ENCODE measurements at regions not wholly inside any gene's neighbourhood (a gene's known extent, or its start where the extent isn't known, plus 50 kb on each side); places are given as distances from the start of the nearest gene placed in this dataset.

GRCh38 chr6:159513074-159513720 lies 179.8 kb downstream of the SOD2 start:
- no peak for DNase-seq

GRCh38 chr6:159512571-159512970 lies 180.5 kb downstream of the SOD2 start:
- DNase-seq: no peak
- no peak overlapping the region for H3K27ac ChIP-seq
- H3K4me3 ChIP-seq: no peak overlapping the region
- intact Hi-C loops (cut with DNase I; ENCODE audit: low total_unique reads): no loop called here
- H3K36me3 ChIP-seq: no peaks in the 10 kb centered on the region
- H3K27me3 ChIP-seq: no peaks in the 10 kb centered on the region
- peaks cover 0 to 6% (median 0%) of the 10 kb centered on the region in 3 donors for H3K9me3 ChIP-seq
- TF ChIP-seq CTCF (IDR thresholded peaks at IDR 0.05): no peak
- no peaks in the 10 kb centered on the region for H3K4me1 ChIP-seq

More at GRCh38 chr6:159513074-159513720, 179.8 kb downstream of the SOD2 start:
- Histone ChIP-seq H3K4me3 (no peak overlapping the region), H3K36me3 (no peaks in the 10 kb centered on the region), H3K27me3 (no peaks in the 10 kb centered on the region), H3K9me3 (peaks cover 0 to 6% (median 0%) of the 10 kb centered on the region in 3 donors), H3K27ac (no peak overlapping the region), H3K4me1 (no peaks in the 10 kb centered on the region)
- TF ChIP-seq CTCF (IDR thresholded peaks at IDR 0.05): no peak
- intact Hi-C loops (cut with DNase I; ENCODE audit: low total_unique reads): no loop called here

- H3K4me3 ChIP-seq: no peak overlapping the region
- no peaks in the 10 kb centered on the region for H3K4me1 ChIP-seq
- no peaks in the 10 kb centered on the region for H3K36me3 ChIP-seq
- intact Hi-C loops (cut with DNase I; ENCODE audit: low total_unique reads): no loop called here
- H3K27me3 ChIP-seq: no peaks in the 10 kb centered on the region
- H3K9me3 ChIP-seq: peaks cover 0 to 6% (median 0%) of the 10 kb centered on the region in 3 donors
- TF ChIP-seq CTCF (IDR thresholded peaks at IDR 0.05): no peak
- DNase-seq: no peak
- no peak overlapping the region for H3K27ac ChIP-seq
These were observed 180.9 kb downstream of the SOD2 start for GRCh38 chr6:159512104-159512503.

- no peak for TF ChIP-seq CTCF (IDR thresholded peaks at IDR 0.05)
These were observed 182.9 kb downstream of the SOD2 start for GRCh38 chr6:159510141-159510540.

GRCh38 chr6:159508931-159509330 lies 184.1 kb downstream of the SOD2 start:
- Histone ChIP-seq H3K36me3 (no peaks in the 10 kb centered on the region), H3K9me3 (no peaks in the 10 kb centered on the region), H3K4me1 (peaks cover 0 to 9% (median 0%) of the 10 kb centered on the region in 4 donors), H3K4me3 (no peak overlapping the region), H3K27me3 (no peaks in the 10 kb centered on the region), H3K27ac (no peak overlapping the region)
- no peak for DNase-seq
- intact Hi-C loops (cut with DNase I; ENCODE audit: low total_unique reads): no loop called here
- TF ChIP-seq CTCF (IDR thresholded peaks at IDR 0.05): no peak

More at GRCh38 chr6:159510141-159510540, 182.9 kb downstream of the SOD2 start:
- Histone ChIP-seq H3K4me3 (no peak overlapping the region), H3K27me3 (no peaks in the 10 kb centered on the region), H3K4me1 (peaks cover 0 to 6% (median 0%) of the 10 kb centered on the region in 4 donors), H3K36me3 (no peaks in the 10 kb centered on the region), H3K27ac (no peak overlapping the region), H3K9me3 (no peaks in the 10 kb centered on the region)
- no peak for DNase-seq
- intact Hi-C loops (cut with DNase I; ENCODE audit: low total_unique reads): no loop called here
